Vagina (tissue), 2 donors: ENCODE measurements at regions not wholly inside any gene's neighbourhood (a gene's known extent, or its start where the extent isn't known, plus 50 kb on each side); places are given as distances from the start of the nearest gene placed in this dataset.

Experiments
- CTCF ChIP-seq, 3 experiments: fragments of 450-650 bp in 2 of 3; fragments of 200-600 bp in 1 of 3; sonication (generic) in 1 of 3; IDR thresholded peaks; one replicate each; pipeline ENCODE4 v1.5.1; 2017 to 2019; ENCODE audit warnings: antibody characterized with exemption in 3 of 3, mild to moderate bottlenecking in 2 of 3, moderate library complexity in 2 of 3
- POLR2AphosphoS5 ChIP-seq, 2 donors: sonication (generic); formaldehyde crosslinking; IDR thresholded peaks; one replicate each; pipeline ENCODE4 v1.9.0; 2017; ENCODE audit warnings: antibody characterized with exemption in 2 of 2, mild to moderate bottlenecking in 2 of 2, low read depth in 1 of 2; ENCODE audit not compliant: insufficient read depth in 1 of 2

DNA sequence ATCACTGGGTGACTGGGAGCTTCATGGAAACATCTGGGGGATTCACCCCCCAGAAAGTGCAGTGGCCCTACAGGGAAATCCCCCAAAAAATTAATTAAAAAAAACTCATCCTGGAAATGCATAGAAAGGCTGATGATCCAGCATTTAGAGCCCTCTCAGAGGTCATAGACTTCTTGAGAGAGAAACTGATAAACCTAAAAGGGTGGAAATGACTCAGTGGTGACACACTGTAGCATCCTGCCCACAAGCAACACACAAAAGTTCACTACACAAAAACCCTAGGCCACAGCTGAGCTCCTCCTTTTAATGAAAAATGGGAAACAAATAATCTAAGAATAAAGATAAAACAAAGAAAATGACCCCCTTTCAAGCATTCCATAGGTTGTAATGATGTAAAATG, 911.5 kb downstream of the GLUD2 start:
- TF ChIP-seq CTCF (IDR thresholded peaks at IDR 0.05) (no peak), POLR2AphosphoS5 (IDR thresholded peaks at IDR 0.05; ENCODE audit: insufficient read depth in 1 of 2, low read depth in 1 of 2) (no peak)
